GM19468 (cell line): ENCODE measurements at regions not wholly inside any gene's neighbourhood (a gene's known extent, or its start where the extent isn't known, plus 50 kb on each side); places are given as distances from the start of the nearest gene placed in this dataset.

ENCODE experiments used
- ATAC-seq: cut with Tn5 transposase; IDR thresholded peaks from one replicate; pipeline ENCODE4 v1.9.1; 2021; ENCODE audit warnings: mild to moderate bottlenecking, moderate library complexity, moderate number of reproducible peaks; ENCODE audit not compliant: unreplicated experiment; ENCODE audit errors: extremely low read depth

DNA sequence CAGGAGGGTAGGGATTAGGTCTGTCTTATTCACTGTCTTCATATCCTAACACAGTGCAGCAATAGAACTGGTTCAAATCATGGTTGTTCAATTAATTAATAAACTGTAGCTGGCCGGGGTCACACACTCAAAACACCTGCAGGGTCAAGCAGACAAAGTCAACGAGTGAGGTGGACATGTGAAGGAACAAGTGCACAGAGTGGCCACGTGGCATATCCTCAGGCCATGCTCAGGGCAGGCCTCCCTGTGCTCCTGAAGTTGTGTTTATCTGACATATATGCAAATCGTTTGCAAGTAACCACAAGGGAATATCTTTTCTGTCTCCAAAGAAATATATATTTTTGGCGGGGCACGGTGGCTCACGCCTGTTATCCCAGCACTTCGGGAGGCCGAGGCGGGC, 98.5 kb upstream of the ZMIZ1 start:
- no peak for ATAC-seq

DNA sequence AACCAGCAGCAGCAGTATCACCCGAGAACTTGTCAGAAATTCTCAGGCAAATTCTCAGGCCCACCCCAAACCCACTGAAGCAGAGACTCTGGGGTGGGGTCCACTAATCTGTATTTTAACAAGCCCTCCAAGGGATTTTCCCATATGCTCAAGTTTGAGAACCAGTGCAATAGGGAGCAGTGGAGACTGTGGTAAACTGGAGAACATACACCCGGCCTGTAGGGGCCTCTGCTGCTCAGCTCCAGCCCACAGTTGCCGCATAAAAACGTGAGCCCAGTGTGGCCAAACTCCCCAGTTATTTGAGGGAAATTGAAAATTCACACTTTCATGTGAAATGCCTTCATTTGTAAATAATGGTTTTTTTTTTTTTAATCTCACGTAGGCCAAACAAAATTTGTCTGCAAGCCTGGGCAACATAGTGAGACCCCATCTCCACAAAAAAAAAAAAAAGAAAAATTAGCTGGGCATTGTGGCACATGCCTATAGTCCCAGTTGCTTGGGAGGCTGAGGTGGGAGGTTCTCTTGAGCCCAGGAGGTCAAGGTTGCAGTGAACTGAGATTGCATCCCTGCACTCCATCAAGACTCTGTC, 97.6 kb upstream of the ZMIZ1 start:
- no peak for ATAC-seq

DNA sequence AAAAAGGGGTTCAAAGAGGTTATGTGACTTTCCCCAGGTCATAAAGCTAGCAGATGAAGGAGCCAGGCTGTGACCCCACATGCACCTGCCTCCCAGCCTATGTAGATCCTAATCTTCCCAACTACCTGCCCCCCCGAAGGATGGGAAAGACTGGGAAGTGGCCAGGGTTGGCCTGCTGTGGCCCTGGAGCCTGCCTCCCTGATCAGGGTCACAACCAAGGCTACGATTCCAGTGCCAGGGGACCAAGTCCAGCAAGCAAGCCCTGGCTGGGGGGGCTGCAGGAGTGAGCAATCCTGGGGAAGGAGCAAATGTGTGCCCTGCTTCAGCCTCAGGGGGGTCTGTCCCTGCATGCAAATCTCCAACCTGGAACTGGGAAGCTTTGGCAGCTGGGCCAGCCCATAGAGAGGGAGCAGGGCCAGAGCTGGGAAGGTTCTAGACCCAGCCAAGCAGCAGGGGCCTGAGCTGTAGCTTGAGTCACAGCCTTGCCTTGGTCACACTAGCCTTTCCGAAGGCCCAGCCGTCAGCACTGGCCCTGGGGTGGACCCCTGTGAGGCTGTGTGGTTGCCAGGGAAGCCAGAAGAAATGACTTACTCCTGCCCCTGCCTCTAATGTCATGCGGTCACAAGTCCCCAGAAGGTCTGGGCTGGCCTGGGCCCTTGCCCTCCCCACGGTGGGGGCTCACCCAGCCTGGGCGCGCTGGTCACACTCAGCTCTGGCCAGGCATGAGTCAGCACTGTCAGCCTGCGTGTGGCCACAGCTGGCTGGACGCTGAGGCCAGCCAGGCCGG, 96.4 kb upstream of the ZMIZ1 start:
- ATAC-seq: no peak

DNA sequence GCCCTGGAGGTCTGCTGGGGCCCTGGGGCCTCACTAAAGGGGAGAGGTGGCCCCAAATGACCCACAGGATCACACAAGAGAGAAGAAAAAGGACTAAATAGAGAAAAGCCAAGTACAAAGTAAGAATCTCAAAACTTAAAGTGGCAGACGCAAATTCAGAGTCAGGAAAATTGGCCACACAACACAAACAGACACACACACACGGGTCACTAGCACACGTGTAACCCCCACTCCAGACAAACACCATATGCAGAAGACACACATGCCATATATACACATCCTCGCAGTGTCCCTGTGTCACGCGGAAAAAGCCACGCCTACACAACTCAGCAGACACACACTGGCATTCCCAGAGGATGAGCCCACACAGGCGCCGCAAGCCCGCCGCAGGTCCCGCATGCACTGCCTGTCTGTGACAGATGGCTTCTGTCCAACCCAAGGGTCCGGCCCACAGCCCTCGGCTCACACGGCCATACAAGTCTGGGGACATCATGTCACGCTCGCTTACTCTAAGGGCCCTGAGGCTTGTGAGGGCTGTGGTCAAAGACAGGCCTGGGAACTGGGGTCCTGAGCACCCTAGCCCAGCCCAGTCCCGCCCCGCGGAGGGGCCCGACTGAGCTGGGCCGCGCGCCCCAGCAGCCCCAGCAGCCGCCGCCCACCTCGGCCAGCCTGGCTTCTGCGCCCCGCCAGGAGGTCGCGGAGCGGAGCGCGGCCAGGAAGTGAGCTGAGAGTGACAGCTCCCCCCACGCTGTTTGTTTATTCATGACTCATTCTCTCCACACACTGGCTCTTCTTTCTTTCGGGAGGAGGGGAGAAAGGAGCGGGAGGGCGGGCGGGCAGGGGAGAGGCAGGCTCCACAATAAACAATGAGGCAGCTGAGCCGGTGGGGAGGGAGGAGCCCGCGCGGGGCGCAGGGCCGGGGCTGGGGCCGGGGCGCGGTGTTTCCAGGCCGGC, 95.5 kb upstream of the ZMIZ1 start:
- ATAC-seq: peak; percentile 77

DNA sequence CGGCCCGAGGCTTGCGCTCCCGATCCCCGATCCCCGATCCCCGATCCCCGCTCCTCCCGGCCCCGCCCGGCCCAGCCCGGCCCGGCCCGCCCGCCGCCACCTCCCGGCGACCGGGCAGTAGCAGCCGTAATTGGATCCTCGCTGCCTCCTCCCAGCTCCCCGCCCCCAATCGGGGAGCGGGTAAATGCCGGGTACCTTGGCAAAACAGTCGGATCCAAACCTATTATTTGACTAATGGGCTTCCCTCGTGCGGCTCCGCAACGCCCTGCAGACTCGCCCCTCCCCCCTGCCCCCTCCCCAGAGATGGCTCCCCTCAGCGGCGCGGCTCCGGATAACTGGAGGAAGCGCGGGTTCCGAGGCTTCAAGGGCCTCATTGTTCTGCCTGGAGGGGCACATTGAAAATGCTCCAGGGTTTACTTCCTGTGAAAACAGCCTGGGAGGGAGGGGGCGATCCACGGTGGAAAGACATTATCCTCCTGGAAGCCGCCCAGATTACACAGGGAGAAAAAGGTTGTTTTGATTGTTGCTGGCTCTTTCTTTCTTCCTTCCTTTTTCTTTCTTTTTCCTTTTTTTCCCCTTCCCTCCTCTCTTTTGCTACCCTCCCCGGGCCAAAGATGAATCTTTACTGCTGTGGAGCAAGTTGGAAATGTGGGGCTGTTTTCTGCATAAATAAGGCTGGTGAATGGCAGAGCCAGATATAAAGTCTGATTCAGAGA, 94.7 kb upstream of the ZMIZ1 start:
- no peak for ATAC-seq

GRCh38 chr10:78974617-78975317, 94.0 kb upstream of the ZMIZ1 start:
- no peak for ATAC-seq

DNA sequence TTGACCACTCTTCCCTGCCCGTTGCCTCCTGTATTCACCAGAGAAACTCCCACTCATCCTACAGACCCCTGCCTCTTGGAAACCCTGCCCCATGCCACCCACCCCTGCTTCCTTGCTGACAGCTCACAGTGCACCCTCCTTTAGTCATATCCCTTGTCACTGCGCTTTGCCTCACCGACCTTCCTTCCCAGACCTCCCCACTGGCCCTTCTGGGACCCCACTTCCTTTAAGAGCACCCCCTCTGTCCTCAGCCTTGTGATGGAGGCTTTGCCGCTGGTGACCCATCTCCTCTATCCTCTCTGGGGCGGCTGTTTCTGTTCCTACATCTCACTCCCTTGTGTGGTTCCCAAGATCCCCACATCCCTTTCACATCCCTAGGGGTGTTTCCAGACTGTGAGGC, 92.8 kb upstream of the ZMIZ1 start:
- no peak for ATAC-seq

GRCh38 chr10:78976825-78977755, 91.7 kb upstream of the ZMIZ1 start:
- ATAC-seq: no peak

GRCh38 chr10:78979938-78980337, 88.8 kb upstream of the ZMIZ1 start:
- no peak for ATAC-seq

GRCh38 chr10:78980354-78980753, 88.4 kb upstream of the ZMIZ1 start:
- no peak for ATAC-seq

- ATAC-seq: no peak
These were observed 88.0 kb upstream of the ZMIZ1 start for GRCh38 chr10:78980815-78981214.

DNA sequence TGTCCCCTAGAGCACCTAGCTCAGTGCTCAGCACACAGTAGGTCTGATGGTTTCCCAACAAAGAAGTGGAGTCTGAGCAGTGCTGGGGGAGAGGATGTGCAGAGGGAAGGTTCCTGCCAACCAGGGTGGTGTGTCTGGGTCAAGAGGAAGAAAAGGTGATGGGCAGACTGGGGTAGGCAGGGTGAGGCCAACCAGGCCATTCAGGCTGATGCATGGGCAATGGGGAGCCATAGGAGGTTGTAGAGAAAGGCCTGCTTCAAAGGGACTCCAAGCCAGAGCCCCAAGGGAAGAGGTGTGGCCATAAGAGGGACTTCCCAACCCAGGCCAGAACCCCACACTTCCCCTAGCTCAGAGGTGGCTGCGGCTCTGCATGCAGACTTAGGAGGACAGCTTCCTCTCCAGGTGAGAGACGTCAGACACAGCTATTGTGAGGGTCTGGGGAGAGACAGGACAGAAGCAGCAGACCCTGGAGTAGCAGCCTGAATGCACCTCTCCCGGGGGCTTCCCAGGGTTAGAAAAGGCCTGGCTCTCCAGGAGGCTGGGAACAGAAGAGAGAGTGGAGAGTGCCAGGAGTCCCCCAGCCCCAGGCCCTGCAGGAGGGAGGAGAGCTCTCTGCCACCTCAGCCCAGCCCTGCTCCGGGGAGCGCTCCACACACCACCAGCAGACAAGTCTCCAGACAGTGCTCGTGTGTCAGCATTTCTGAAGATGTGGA, 87.4 kb upstream of the ZMIZ1 start:
- no peak for ATAC-seq

GRCh38 chr10:78981970-78982281, 86.8 kb upstream of the ZMIZ1 start:
- no peak for ATAC-seq

DNA sequence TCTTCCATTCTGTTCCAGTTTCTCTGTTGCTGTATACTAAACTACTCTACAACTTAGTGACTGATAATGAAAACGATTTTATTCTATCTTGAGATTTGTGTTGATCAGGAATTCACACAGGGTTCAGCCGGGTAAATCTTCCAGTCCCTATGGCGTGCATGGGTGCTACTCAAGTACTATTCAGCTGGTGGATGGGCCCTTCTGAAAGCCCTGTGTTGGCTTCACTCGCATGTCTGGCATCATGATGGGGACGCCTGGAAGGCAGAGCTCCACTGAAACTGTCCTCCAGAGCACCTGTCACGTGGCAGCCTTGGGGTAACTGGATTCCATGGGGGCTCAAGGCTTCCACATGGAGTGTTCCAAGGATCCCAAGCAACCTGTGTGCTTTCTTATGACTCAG, 86.0 kb upstream of the ZMIZ1 start:
- ATAC-seq: no peak

DNA sequence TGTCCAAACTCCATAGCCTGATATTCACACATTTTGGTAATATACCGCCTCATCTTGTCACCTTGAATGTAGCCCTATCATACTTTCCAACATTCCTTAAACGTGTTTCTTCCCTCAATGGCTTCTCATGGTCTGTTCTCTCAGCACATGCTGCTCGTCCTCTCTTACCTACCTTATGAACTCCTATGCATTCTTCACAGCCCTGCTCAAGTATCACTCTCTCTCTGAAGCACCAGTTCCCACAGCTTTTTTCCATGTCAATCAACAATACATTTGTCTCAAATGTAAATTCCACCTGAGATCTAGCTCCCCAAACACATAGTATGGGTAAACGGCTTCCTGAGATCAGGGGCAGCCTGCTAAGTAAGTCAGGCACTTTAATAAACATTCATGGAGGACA, 85.2 kb upstream of the ZMIZ1 start:
- no peak for ATAC-seq

DNA sequence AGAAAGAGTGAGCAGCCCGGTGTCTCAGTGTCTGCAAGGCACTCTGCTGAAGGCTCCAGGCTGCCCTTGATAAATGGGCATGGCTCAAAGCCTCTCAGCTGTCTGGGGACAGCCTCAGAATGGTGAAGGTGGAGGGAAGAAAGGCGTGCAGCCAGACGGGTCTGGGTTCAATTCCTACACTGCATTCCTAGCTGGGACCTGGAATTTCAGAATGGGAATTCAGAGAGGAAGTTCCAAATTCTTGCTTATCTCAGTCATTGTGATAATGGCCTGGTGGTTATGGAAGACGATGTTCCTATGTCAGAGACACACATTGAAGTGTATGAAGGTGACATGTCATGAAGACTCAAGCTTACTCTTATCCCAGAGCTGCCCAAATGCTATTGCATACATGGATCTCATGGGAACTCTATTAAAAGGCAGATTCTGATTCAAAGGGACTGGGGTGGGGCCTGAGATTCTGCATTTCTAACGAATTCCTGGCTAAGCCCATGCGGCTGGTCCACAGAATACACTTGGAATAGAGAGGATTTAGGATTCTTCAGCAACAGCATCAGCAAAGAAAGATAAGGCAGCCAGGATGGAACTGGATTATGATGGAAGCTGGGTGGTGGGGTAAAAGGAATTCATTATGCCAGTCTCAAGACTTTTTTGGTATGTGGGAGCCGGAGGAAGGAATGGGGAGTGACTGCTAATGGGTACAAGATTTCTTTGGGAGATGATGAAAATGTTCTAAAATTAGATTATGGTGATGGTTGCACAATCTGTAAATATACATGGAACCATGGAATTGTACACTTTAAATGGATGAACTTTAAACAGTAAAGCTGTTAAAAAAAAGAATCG, 82.6 kb upstream of the ZMIZ1 start:
- no peak for ATAC-seq

GRCh38 chr10:78991187-78991586, 77.6 kb upstream of the ZMIZ1 start:
- ATAC-seq: no peak
